SH-SY5Y (cell line): ENCODE measurements at regions not wholly inside any gene's neighbourhood (a gene's known extent, or its start where the extent isn't known, plus 50 kb on each side); places are given as distances from the start of the nearest gene placed in this dataset.

ENCODE experiments used
- GATA2 ChIP-seq: IDR thresholded peaks from 2 replicates; pipeline ENCODE4 v1.6.1; 2011; ENCODE audit warnings: mild to moderate bottlenecking, low read depth, low read length
- GATA3 ChIP-seq: IDR thresholded peaks from 2 replicates; pipeline ENCODE4 v1.6.1; 2011; ENCODE audit warnings: low read depth, mild to moderate bottlenecking, low read length, moderate library complexity

- no peak for TF ChIP-seq GATA2
- no peak for TF ChIP-seq GATA3
Observed at GRCh38 chr20:51244466-51244865, 221.6 kb upstream of the KCNG1 start.
